ENCODE measurements at regions not wholly inside any gene's neighbourhood (a gene's known extent, or its start where the extent isn't known, plus 50 kb on each side); places are given as distances from the start of the nearest gene placed in this dataset.
"Not testable (repeated sequence)": the region's sequence is repeated elsewhere in the genome, so short reads cannot be mapped to it uniquely, and the experiment has no call there.

GRCh38 chr13:59424661-59425060 lies 739.1 kb downstream of the DIAPH3 start:
- TF ChIP-seq CTCF (IDR thresholded peaks at IDR 0.05): no peak
- no peaks in the 10 kb centered on the region for H3K4me1 ChIP-seq
- peaks cover 2% of the 10 kb centered on the region for H3K9me3 ChIP-seq
- intact Hi-C loops (cut with DNase I): no loop called here
- no peaks in the 10 kb centered on the region for H3K36me3 ChIP-seq
- H3K27ac ChIP-seq: no peak overlapping the region
- DNase-seq (no peak), ATAC-seq (no peak)
- H3K27me3 ChIP-seq (ENCODE audit: low read depth): no peaks in the 10 kb centered on the region
- no peak overlapping the region for H3K4me3 ChIP-seq

DNA sequence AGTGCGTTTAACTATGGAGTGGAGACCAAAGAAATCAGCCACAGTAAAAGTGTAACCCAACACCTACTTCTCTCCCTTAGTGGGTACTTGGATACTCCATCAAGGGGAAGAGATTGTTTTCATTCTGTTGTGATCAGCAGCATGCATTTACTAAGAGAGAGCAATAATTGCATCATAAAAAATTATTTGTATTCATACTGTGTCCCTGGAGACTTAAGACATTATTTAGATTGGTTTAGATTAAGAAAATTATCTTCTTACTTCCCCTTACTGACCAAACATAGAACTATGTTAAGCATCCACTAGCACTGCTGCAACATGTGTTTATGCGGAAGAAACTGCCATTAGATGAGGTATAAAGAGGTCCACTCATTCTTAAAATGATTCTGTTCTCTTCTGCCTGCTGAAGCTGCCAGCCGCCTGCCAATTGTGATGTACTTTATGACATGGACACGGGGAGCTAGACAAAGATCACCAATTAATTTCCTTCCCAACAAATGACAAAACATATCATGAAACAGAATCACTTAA lies 738.5 kb downstream of the DIAPH3 start:
- Histone ChIP-seq H3K4me3 (no peak overlapping the region), H3K27me3 (ENCODE audit: low read depth) (no peaks in the 10 kb centered on the region), H3K27ac (no peak overlapping the region), H3K9me3 (no peaks in the 10 kb centered on the region), H3K4me1 (no peaks in the 10 kb centered on the region), H3K36me3 (no peaks in the 10 kb centered on the region)
- no peak for DNase-seq
- peak in 1 of 2 donors; percentile 15 for ATAC-seq
- no peak for TF ChIP-seq CTCF (IDR thresholded peaks at IDR 0.05)
- intact Hi-C loops (cut with DNase I): no loop called here

GRCh38 chr13:59435024-59435423 lies 728.7 kb downstream of the DIAPH3 start:
- H3K27me3 ChIP-seq (ENCODE audit: low read depth): no peaks in the 10 kb centered on the region
- H3K4me3 ChIP-seq: no peak overlapping the region
- intact Hi-C loops (cut with DNase I): no loop called here
- no peak for ATAC-seq
- H3K36me3 ChIP-seq: no peaks in the 10 kb centered on the region
- H3K9me3 ChIP-seq: peaks cover 8% of the 10 kb centered on the region
- no peak overlapping the region for H3K27ac ChIP-seq
- TF ChIP-seq CTCF (IDR thresholded peaks at IDR 0.05): no peak
- no peak for DNase-seq
- H3K4me1 ChIP-seq: no peaks in the 10 kb centered on the region

GRCh38 chr13:59437544-59438301 lies 726.0 kb downstream of the DIAPH3 start:
- Histone ChIP-seq H3K27ac (no peak overlapping the region), H3K27me3 (ENCODE audit: low read depth) (no peaks in the 10 kb centered on the region), H3K36me3 (no peaks in the 10 kb centered on the region), H3K4me3 (no peak overlapping the region), H3K9me3 (no peaks in the 10 kb centered on the region), H3K4me1 (no peaks in the 10 kb centered on the region)
- ATAC-seq: no peak
- intact Hi-C loops (cut with DNase I): no loop called here
- no peak for TF ChIP-seq CTCF (IDR thresholded peaks at IDR 0.05)
- DNase-seq: no peak

DNA sequence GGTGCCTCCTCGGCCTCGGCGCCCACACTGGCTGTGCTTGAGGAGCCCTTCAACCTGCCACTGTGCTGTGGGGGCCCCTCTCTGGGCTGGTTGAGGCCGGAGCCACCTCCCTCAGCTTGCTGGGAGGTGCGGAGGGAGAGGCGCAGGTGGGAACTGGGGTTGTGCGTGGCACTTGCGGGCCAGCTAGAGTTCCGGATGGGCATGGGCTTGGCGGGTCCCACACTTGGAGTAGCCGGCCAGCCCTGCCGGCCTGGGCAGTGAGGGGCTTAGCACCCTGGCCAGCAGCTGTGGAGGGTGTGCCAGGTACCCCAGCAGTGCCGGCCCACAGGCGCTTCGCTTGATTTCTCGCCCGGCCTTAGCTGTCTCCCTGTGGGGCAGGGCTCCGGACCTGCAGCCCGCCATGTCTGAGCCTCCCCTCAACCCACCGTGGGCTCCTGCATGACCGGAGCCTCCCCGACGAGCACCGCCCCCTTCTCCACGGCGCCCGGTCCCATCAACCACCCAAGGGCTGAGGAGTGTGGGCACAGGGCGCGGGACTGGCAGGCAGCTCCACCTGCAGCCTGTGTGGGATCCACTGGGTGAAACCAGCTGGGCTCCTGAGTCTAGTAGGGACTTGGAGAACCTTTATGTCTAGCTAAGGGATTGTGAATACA lies 723.8 kb downstream of the DIAPH3 start:
- no peaks in the 10 kb centered on the region for H3K36me3 ChIP-seq
- no peak overlapping the region for H3K4me3 ChIP-seq
- H3K4me1 ChIP-seq: no peaks in the 10 kb centered on the region
- ATAC-seq (no peak), DNase-seq (no peak)
- no peaks in the 10 kb centered on the region for H3K27me3 ChIP-seq (ENCODE audit: low read depth)
- TF ChIP-seq CTCF (IDR thresholded peaks at IDR 0.05): no peak
- intact Hi-C loops (cut with DNase I): no loop called here
- H3K27ac ChIP-seq: no peak overlapping the region
- H3K9me3 ChIP-seq: no peaks in the 10 kb centered on the region

GRCh38 chr13:59441068-59441467 lies 722.7 kb downstream of the DIAPH3 start:
- H3K36me3 ChIP-seq; H3K4me1 ChIP-seq; DNase-seq; H3K27ac ChIP-seq; intact Hi-C loops (cut with DNase I); ATAC-seq; H3K4me3 ChIP-seq; H3K9me3 ChIP-seq; H3K27me3 ChIP-seq (ENCODE audit: low read depth): not testable (repeated sequence)
